Ectodermal cell (in vitro differentiated cells): ENCODE measurements at regions not wholly inside any gene's neighbourhood (a gene's known extent, or its start where the extent isn't known, plus 50 kb on each side); places are given as distances from the start of the nearest gene placed in this dataset.

ENCODE experiments used
- H3K27ac ChIP-seq: 2 replicates; pipeline ENCODE4 v1.7.0; 2013; ENCODE audit warnings: mild to moderate bottlenecking, low read depth, low read length; ENCODE audit not compliant: insufficient read depth, poor library complexity, severe bottlenecking
- H3K27me3 ChIP-seq: 2 replicates; pipeline ENCODE4 v1.7.0; 2013; ENCODE audit warnings: mild to moderate bottlenecking, low read length; ENCODE audit not compliant: insufficient read depth, control insufficient read depth, poor library complexity, severe bottlenecking
- H3K36me3 ChIP-seq: one replicate; pipeline ENCODE4 v1.7.0; 2013; ENCODE audit warnings: low read length; ENCODE audit not compliant: control insufficient read depth, insufficient read depth
- H3K4me1 ChIP-seq: one replicate; pipeline ENCODE4 v1.7.0; 2013; ENCODE audit warnings: low read length; ENCODE audit not compliant: control insufficient read depth, insufficient read depth
- H3K4me3 ChIP-seq: 2 replicates; pipeline ENCODE4 v1.7.0; 2013; ENCODE audit warnings: low read depth, low read length, control low read depth; ENCODE audit not compliant: insufficient read depth
- H3K9me3 ChIP-seq: 2 replicates; pipeline ENCODE4 v1.7.0; 2013; ENCODE audit warnings: mild to moderate bottlenecking, low read length, moderate library complexity; ENCODE audit not compliant: control insufficient read depth
- WGBS, 2 experiments: methylation state at CpG; one replicate each; pipeline ENCODE4 v1.1.7; 2013; ENCODE audit warnings: missing lambda C conversion rate in 2 of 2; 5-methylcytosine and 5-hydroxymethylcytosine counted together

DNA sequence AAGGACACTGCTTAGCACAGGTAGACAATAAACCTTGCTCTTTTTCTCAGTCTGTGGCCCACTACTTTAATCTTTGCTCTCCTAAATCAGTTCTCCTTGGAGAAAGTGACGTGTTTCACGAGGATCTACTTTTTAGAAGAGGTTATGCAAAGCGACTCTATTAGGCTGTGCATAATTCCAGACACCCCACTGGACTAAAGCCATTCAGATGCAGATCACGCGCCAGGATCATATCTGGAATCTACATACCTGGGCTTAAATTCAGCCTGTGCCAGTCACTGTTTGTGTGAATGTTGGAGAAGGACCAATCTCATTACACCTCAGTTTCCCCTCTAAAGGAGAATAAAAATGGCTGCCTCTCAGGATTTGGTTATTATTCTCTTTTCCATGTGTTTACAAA lies 413.0 kb upstream of the MYT1L start:
- Histone ChIP-seq H3K27ac (no peak overlapping the region), H3K4me3 (no peak overlapping the region), H3K36me3 (no peaks in the 10 kb centered on the region), H3K9me3 (no peaks in the 10 kb centered on the region), H3K4me1 (no peaks in the 10 kb centered on the region), H3K27me3 (no peaks in the 10 kb centered on the region)
- WGBS, 2 experiments = 77 to 79% methylated on average over 5 of the region's 5 CpGs

DNA sequence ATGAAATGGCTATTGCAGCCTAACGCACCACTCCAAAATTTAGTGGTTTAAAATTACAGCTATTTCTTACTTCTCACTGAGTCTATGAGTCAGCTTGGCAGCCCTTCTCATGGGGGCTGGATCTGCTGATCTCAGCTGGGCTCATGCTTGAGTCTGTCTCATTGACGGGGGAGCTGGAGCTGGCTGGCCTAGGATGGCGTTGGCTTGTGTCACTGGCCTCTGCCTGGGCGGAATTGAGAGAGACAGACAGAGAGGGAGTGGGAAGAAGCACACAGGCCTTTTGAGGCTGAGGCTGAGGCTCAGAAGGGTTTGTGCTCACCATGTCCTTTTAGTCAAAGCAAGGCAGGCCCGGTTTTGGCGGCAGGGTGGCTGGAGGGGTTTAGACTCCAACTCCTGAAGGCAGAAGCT lies 412.1 kb upstream of the MYT1L start:
- no peaks in the 10 kb centered on the region for H3K4me1 ChIP-seq
- H3K27ac ChIP-seq = no peak overlapping the region

DNA sequence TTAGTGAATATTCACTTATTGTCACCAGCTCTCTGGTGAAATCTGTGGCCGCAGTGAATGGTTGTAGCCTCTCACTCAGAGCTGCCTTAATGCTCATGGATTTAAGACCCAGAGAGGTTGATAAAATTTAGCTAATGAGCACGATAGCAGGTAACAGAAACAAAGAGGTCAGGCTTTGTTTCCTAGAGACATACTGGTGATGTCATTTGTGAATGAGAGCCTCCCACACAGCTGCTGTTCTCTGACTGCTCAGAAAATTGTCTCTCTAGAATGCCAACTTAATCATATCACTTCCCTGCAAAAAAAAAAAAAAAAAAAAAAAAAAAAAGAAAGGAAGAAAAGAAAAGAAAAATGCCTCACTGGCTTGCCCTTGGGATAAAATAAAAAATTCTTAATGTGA lies 411.7 kb upstream of the MYT1L start:
- WGBS, 2 experiments = 84 to 88% methylated on average over 2 of the region's 2 CpGs
- H3K4me3 ChIP-seq = no peak overlapping the region
- no peaks in the 10 kb centered on the region for H3K36me3 ChIP-seq
- no peak overlapping the region for H3K27ac ChIP-seq
- no peaks in the 10 kb centered on the region for H3K27me3 ChIP-seq
- no peaks in the 10 kb centered on the region for H3K9me3 ChIP-seq
- no peaks in the 10 kb centered on the region for H3K4me1 ChIP-seq

More for the DNA sequence above, 412.1 kb upstream of the MYT1L start:
- H3K36me3 ChIP-seq = no peaks in the 10 kb centered on the region
- H3K27me3 ChIP-seq = no peaks in the 10 kb centered on the region
- H3K4me3 ChIP-seq = no peak overlapping the region
- no peaks in the 10 kb centered on the region for H3K9me3 ChIP-seq
- 82 to 85% methylated on average over 6 of the region's 6 CpGs for WGBS, 2 experiments

DNA sequence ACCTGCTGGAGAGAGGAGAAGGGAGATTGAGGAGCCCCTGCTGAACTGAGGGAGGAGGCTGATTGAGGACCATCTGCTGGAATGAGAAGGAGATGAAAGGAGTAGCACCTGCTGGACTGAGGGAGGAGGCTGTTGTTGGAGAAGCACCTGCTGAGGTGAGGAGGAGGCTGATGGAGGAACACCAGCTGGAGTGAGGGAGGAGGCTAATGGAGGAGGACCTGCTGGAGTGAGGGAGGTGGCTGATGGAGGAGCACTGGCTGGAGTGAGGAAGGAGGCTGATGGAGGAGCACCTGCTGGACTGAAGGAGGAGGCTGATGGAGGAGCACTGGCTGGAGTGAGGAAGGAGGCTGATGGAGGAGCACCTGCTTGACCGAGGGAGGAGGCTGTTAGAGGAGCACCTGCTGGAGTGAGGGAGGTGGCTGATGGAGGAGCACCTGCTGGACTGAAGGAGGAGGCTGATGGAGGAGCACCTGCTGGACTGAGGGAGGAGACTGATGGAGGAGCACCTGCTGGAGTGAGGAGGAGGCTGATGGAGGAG lies 409.2 kb upstream of the MYT1L start:
- Histone ChIP-seq H3K36me3 (no peaks in the 10 kb centered on the region), H3K4me3 (no peak overlapping the region), H3K4me1 (no peaks in the 10 kb centered on the region), H3K27me3 (no peaks in the 10 kb centered on the region), H3K27ac (no peak overlapping the region), H3K9me3 (no peaks in the 10 kb centered on the region)
- 91 to 92% methylated on average over 1 of the region's 1 CpG for WGBS, 2 experiments

DNA sequence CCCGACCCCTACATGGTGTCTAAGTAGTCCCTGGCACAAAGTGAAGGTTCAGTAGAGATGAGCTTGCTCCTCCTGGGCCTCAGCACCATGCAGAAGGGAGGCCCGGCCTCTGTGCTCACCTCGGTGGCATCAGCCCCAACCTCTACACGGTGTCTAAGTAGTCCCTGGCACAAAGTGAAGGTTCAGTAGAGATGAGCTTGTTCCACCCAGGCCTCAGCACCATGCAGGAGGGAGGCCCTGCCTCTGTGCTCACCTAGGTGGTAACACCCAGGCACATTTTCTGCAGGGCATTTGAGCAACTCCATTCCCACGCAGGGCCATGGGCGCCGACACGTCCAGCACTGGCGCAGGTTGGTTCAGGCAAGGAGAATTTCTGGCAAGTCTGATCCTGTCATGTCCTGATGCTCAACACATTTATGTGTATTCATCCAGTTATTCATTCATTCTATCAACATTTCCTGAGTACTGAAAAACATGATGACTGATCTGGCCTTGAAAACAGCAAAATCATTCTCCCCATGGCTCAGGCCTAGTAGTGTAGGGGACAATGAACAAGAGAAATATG lies 408.2 kb upstream of the MYT1L start:
- Histone ChIP-seq H3K36me3 (no peaks in the 10 kb centered on the region), H3K4me3 (no peak overlapping the region), H3K4me1 (no peaks in the 10 kb centered on the region), H3K27me3 (peaks cover 3% of the 10 kb centered on the region), H3K27ac (no peak overlapping the region), H3K9me3 (no peaks in the 10 kb centered on the region)
- WGBS, 2 experiments = 94 to 95% methylated on average over 9 of the region's 9 CpGs

DNA sequence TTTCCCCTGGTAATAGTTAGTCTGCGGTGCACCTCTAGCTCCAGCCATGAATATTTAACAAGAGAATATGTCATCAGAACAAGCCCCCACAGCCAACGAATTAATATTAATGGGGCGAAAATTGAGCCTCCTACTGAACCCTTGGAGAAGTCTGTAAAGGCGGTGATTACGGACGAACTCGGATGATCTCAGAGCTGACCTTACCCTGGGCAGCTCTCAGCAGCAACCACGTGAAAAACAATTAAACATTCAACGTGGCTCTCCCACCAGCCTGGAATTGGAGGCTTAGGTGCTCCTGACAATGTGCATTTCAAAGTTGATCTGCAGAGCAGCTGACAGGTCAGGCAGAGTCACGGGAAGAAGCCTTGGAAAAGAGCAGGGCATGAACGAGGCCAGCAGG lies 407.6 kb upstream of the MYT1L start:
- Histone ChIP-seq H3K27me3 (peaks cover 3% of the 10 kb centered on the region), H3K9me3 (no peaks in the 10 kb centered on the region), H3K4me3 (no peak overlapping the region), H3K4me1 (no peaks in the 10 kb centered on the region), H3K36me3 (no peaks in the 10 kb centered on the region), H3K27ac (no peak overlapping the region)
- 86 to 88% methylated on average over 11 of the region's 11 CpGs for WGBS, 2 experiments

DNA sequence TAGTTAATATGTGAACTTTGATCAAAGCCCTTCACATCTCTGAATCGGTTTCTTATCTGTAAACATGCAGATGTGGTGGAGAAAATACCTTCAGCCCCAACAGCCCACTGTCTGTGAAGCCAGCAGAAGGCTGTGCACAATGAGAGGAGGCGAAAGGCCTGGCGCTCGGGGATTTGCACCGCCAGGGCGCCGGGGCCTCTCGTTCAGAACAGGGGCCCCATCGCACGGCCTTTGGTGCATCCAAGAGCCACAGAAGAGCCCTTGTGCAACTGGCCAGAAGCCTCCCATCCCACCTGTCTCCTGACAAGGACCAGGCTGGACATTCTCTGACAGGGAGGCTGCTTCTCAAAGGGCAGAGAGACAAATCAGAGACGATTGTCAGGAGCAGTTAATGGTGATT lies 407.2 kb upstream of the MYT1L start:
- Histone ChIP-seq H3K9me3 (no peaks in the 10 kb centered on the region), H3K4me1 (no peaks in the 10 kb centered on the region), H3K4me3 (no peak overlapping the region), H3K27ac (no peak overlapping the region), H3K36me3 (no peaks in the 10 kb centered on the region), H3K27me3 (peaks cover 3% of the 10 kb centered on the region)
- WGBS, 2 experiments = 94% methylated on average over 11 of the region's 11 CpGs

DNA sequence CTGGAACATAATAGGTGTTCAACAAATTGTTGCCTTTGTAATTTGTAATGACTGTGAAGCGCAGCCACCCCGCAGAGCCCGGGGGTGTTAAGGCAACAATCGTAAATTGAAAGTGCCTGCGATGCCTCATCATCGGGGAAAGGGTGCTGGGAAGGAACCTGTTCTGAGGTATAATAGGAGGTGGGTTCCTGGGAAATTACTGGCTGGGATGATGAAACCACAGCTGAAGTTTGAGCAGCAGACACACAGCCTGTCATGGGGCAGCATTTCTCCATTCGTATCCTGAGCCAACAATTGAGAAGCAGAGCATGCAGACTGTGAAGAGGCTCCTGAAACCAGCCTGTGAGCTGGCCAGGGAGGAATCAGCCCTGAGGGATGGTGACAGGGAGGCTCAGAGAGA lies 404.0 kb upstream of the MYT1L start:
- Histone ChIP-seq H3K27ac (no peak overlapping the region), H3K4me1 (no peaks in the 10 kb centered on the region), H3K36me3 (no peaks in the 10 kb centered on the region), H3K9me3 (no peaks in the 10 kb centered on the region), H3K4me3 (no peak overlapping the region), H3K27me3 (peaks cover 3% of the 10 kb centered on the region)
- 91 to 93% methylated on average over 7 of the region's 7 CpGs for WGBS, 2 experiments

DNA sequence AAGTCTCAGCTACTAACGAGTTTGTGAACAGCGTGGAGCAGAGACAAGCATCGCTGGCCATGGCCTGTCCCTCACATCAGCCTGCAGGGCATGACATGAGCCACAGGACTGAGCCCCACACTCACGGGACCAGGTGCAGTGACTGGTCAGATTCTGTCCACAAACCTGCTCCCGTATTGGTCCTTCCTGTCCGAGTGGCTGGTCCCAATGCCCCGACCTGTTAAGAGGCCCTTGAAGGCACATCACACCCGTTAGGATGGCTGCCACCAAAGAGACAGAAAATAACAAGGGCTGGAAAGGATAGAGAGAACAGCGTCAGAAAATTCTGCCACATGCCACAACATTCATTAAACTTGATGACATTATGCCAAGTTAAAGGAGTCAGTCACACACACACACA lies 403.2 kb upstream of the MYT1L start:
- Histone ChIP-seq H3K4me3 (no peak overlapping the region), H3K4me1 (no peaks in the 10 kb centered on the region), H3K9me3 (no peaks in the 10 kb centered on the region), H3K36me3 (no peaks in the 10 kb centered on the region), H3K27ac (no peak overlapping the region), H3K27me3 (peaks cover 3% of the 10 kb centered on the region)
- 92 to 95% methylated on average over 9 of the region's 9 CpGs for WGBS, 2 experiments

DNA sequence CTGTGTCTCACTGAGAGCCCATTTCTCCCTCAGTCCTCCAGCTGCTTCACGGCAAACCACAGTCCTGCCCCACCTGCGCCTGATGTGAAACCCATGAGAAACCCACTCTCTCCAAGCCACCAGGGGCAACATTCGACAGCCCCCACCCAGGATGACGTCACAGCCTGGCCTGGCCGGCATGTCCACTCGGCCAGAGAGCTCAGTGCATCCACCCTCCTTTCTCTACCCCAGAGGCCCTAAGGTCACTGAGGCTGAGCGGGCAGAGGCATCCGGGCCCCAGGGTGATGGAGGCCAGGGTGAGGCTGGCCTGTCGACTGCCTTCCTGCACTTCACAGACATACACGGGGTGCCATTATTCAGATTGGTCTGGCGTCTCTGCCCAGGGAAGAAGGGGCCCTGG lies 402.7 kb upstream of the MYT1L start:
- peaks cover 3% of the 10 kb centered on the region for H3K27me3 ChIP-seq
- H3K4me3 ChIP-seq = no peak overlapping the region
- 89 to 93% methylated on average over 11 of the region's 11 CpGs for WGBS, 2 experiments
- H3K27ac ChIP-seq = no peak overlapping the region
- no peaks in the 10 kb centered on the region for H3K9me3 ChIP-seq
- H3K4me1 ChIP-seq = no peaks in the 10 kb centered on the region
- H3K36me3 ChIP-seq = no peaks in the 10 kb centered on the region
